Kasumi-1 (cell line): ENCODE measurements at regions not wholly inside any gene's neighbourhood (a gene's known extent, or its start where the extent isn't known, plus 50 kb on each side); places are given as distances from the start of the nearest gene placed in this dataset.
"Not testable (repeated sequence)": the region's sequence is repeated elsewhere in the genome, so short reads cannot be mapped to it uniquely, and the experiment has no call there.

Source experiments
- DNase-seq, 2 experiments: peaks; one replicate each; lab custom pipeline; 2025; lab: John Stamatoyannopoulos, UW

GRCh38 chr2:234898534-234899053, 53.2 kb upstream of the SH3BP4 start:
- DNase-seq = no peak

DNA sequence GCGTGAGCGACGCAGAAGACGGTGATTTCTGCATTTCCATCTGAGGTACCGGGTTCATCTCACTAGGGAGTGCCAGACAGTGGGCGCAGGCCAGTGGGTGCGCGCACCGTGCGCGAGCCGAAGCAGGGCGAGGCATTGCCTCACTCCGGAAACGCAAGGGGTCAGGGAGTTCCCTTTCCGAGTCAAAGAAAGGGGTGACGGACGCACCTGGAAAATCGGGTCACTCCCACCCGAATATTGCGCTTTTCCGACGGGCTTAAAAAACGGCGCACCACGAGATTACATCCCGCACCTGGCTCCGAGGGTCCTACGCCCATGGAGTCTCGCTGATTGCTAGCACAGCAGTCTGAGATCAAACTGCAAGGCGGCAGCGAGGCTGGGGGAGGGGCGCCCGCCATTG, 63.4 kb upstream of the SH3BP4 start:
- not testable (repeated sequence) for DNase-seq

- no peak for DNase-seq
Measured at GRCh38 chr2:234887195-234887594, 64.6 kb upstream of the SH3BP4 start.

DNA sequence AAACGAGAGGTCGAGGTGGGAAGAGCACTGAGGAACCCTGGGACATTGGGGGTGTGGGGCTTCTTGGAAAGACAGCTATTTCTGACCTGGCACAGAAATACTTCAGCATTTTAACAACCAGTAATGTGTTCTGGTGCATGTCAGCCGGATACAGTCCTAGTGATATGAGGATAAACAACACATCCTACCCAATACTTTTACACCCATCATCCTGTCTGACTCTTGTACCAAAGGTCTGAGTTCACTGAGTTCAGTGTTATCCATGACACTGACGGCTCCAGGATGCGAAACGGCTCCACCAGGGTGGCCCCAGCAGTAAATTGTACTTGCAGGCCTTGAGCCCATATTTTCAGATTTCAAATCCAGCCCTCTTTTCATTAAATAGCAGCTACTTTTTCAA, 65.9 kb upstream of the SH3BP4 start:
- no peak for DNase-seq

DNA sequence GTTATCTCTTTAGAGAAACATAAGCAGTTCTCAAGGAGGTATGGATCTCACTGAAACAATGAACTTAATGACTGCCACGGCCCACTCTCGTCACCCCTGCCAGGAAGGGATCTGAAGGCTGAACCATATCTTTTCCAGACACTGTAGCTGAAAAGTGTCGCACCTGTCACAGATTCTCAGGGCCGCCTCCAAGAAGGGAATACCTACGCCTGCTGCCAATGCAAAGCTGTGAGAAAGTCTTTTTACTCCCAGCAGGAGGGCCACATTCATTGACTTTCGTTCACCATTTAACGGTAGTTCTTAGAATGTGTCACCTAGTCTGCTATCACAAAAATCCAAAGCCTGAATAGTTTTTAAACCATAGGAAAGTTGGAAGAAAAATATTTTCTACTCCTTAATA, 66.7 kb upstream of the SH3BP4 start:
- no peak for DNase-seq

DNA sequence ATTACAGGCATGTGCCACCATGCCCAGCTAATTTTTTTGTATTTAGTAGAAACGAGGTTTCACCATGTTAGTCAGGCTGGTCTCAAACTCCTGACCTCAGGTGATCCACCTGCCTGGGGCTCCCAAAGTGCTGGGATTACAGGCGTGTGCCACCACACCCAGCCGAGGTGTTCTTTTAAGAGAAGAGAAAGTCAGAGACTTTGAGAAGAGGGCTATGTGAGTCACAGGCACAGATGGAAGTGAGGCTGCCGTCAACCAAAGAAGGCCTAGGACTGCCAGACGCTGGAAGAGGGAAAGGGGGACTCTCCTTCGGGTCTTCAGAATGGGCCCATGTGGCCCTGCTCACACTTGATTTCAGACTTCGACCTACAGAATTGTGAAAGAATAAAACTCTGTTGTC, 67.2 kb upstream of the SH3BP4 start:
- no peak for DNase-seq

DNA sequence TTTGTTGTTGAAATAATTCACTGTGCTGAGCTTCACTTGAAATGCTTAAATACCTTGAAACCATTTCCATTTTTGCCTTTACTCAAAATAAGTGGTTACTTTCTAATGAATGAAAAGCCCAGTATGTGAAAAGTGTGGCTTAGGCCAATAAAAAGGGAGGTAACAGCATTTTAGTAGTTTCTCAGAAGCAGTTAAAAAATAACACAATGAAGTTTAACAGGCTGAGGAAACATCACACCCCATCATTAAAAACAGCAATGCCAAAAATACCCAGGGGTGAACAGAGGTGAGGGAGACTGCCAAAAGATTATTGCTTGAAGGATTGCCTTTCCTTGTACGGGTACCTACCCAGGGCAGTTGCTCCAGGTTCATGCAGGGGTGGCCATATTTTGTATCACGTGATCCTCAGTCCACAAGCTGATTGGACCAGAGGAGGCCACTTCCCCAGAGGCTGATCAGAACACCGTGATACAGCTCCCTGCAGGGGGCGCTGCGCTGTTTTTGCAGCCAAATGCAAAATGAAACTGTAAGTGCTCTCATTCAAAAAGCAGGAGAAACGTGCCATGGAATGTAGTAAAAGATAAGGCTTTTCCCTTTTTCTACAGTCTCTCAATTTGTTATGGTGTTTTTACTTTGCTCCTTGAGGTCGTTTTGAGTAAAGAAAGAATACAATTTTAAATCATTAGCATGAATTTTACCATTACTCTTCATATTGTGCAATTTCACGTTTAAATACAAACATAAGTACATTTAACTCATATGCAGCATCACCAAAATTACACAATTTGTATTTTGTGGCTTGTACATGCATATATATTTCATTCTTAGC, 70.2 kb upstream of the SH3BP4 start:
- DNase-seq = no peak

DNA sequence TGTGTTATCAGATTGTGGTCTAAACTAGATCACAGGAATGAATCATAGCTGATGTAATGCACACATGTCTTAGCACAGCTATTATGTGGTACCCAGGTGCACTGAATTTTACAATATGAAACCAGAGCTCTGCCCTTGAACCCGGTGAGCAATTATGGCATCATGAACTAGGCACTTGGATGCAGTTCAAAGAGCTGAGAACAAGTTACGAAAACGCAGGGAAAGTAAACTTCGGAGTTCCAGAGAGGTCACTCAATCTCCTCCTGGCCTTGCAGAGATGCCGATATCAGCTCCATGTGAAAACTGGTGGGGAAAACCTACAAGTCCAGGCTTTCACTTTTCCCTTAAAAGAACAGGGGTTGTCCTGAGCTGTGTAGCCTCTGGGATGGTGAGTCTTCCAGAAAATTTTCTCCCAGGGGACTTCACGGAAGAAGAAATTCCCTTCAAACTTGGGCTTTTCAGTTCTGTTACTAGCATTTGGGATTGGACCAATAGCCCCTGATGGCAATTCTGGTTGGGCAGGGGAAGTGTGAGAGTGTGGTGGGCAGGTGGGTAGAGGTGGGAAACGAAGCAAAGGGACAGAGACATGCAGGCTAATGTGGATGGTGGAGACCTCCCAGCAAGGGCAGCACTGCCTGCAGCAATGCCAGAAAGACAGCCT, 71.1 kb upstream of the SH3BP4 start:
- DNase-seq = no peak

DNA sequence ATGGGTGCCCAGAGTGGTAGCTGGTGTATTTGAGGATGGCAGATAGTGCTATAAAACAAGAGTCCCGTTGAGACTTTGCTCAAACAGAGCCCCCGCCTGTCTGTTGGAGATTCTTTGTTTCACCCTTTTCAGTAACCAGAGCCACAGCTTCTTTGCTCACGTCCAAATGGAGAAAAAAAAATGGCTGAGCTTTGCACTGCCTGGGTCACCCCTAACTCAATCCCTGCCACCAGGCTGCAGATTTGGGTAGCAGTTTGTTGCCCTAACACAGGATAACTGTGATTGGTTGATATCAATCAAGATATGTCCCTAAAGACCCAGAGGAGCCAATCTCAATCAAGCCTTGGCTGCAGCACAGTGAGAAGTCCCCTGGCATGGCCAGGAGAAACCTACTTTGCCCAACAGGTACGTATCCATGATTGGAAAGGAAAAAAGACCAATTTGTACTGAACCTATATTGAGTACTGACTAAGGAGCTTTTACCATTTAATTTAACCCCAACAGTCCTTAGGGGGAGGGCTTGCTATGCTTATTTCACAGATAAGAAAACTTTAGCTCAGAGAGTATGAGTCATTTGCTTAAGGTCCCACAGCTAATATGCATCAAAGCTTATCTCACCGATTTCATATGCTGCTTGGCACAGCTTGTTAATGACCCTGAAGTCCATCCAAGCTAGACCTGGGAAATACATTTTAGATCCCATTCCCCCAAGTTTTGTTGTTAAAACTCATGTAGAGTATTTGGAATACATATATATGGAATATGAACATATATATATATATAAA, 72.0 kb upstream of the SH3BP4 start:
- DNase-seq = no peak

GRCh38 chr2:234876621-234877020, 75.2 kb upstream of the SH3BP4 start:
- DNase-seq = not testable (repeated sequence)

- DNase-seq = no peak
Measured at GRCh38 chr2:234874347-234875046, 77.3 kb upstream of the SH3BP4 start.

GRCh38 chr2:234873828-234874173, 78.0 kb upstream of the SH3BP4 start:
- no peak for DNase-seq

DNA sequence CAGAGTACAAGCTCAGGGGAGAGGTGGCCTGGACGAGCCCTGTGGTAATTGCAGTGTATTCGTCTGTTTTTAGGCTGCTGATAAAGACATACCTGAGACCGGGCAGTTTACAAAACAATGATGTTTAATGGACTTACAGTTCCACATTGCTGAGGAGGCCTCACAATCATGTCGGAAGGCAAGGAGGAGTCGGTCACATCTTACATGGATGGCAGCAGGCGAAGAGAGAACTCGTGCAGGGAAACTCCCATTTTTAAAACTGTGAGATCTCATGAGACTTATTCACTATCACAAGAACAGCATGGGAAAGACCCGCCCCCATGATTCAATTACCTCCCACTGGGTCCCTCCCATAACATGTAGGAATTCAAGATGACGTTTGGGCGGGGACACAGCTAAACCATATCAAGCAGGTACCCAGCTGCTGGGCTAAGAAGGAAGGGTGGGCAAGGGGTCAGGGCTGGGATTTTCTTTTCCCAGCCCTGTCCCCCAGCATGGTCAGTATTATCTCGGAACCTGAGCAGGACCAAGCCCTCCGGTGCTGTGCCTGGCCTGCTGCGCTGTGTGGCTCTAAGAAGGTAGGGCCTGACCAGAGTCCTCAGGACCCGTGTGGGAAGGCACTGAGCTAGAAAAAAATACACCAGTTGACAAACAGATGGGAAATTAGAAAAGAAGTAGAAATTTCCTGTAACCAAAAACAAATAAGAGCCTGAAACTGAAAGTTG, 78.6 kb upstream of the SH3BP4 start:
- no peak for DNase-seq

- DNase-seq = no peak
Measured at GRCh38 chr2:234869969-234870368, 81.8 kb upstream of the SH3BP4 start.

- no peak for DNase-seq
Measured at GRCh38 chr2:234869164-234869563, 82.7 kb upstream of the SH3BP4 start.

- no peak for DNase-seq
Measured at GRCh38 chr2:234867882-234868285, 83.9 kb upstream of the SH3BP4 start.

DNA sequence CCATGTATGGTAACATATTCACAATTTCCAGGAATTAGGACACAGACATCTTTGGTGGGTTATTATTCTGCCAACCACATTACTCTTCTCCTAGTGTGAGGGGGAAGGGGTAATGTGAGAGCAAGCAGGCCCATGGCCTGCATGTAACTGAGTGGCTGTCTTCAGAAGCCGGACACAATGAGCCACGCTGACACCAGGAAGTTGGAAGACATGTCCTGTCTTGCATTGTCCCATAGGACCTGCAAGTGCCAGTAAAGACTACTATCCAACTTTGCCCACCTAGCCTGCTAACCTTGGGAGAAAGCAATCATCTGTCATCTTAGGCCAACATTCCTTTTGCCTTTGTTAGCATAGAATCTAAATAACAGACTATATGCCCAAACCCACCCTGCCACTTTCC, 86.2 kb upstream of the SH3BP4 start:
- no peak for DNase-seq

GRCh38 chr2:234865040-234865439, 86.8 kb upstream of the SH3BP4 start:
- DNase-seq = no peak

DNA sequence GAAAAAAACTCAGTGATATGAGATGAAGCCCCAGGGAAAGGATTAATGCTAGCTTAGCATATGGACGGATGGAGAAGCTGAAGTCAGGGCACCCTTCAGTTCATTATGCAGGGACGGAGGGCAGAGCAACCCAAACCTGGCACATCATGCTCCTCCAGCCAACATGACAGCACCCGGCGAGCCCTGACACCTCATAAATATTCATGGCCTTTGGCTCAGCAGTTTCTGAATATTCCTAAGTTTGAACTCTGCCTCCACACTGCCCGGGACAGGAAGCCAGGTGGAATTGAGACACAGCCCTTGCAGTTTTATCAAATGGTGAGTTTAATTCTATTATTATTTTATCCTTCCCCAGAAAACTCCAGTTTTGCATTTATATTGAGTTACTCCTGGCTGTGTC, 87.3 kb upstream of the SH3BP4 start:
- no peak for DNase-seq

- no peak for DNase-seq
Measured at GRCh38 chr2:234863043-234863934, 88.5 kb upstream of the SH3BP4 start.
